H9 (cell line): ENCODE measurements at regions not wholly inside any gene's neighbourhood (a gene's known extent, or its start where the extent isn't known, plus 50 kb on each side); places are given as distances from the start of the nearest gene placed in this dataset.
A peak's percentile ranks its signal among the peaks of the same experiment; 100 is the strongest.

ENCODE experiments used
- DNase-seq: peaks from one replicate; pipeline ENCODE4 v3.0.0-alpha.2; 2017
- H2AFZ ChIP-seq: one replicate; pipeline ENCODE4 v1.6.1; 2013; ENCODE audit warnings: mild to moderate bottlenecking, low read length, control low read depth, moderate library complexity
- H2AK5ac ChIP-seq: 2 replicates; pipeline ENCODE4 v1.6.1; 2013; ENCODE audit warnings: low read length, control low read depth, mixed read lengths; ENCODE audit not compliant: insufficient read length
- H2BK120ac ChIP-seq: one replicate; pipeline ENCODE4 v1.6.1; 2013; ENCODE audit warnings: low read depth, mild to moderate bottlenecking, low read length, control low read depth, inconsistent platforms; ENCODE audit not compliant: poor library complexity, severe bottlenecking
- H2BK12ac ChIP-seq: 2 replicates; pipeline ENCODE4 v1.6.1; 2013; ENCODE audit warnings: low read length, control low read depth, mixed read lengths, low read depth; ENCODE audit not compliant: insufficient read length
- H2BK15ac ChIP-seq: 2 replicates; pipeline ENCODE4 v1.6.1; 2013; ENCODE audit warnings: low read depth, low read length, control low read depth
- H2BK20ac ChIP-seq: one replicate; pipeline ENCODE4 v1.6.1; 2013; ENCODE audit warnings: low read depth, mild to moderate bottlenecking, low read length, control low read depth, inconsistent platforms; ENCODE audit not compliant: poor library complexity, severe bottlenecking
- H2BK5ac ChIP-seq: 2 replicates; pipeline ENCODE4 v1.6.1; 2013; ENCODE audit warnings: low read length, control low read depth, mixed read lengths; ENCODE audit not compliant: insufficient read length
- H3K14ac ChIP-seq: 2 replicates; pipeline ENCODE4 v1.6.1; 2013; ENCODE audit warnings: low read length, control low read depth; ENCODE audit not compliant: insufficient read depth
- H3K18ac ChIP-seq: 2 replicates; pipeline ENCODE4 v1.6.1; 2013; ENCODE audit warnings: low read depth, mild to moderate bottlenecking, mixed read lengths, low read length, control low read depth; ENCODE audit not compliant: insufficient read length
- H3K23ac ChIP-seq: 2 replicates; pipeline ENCODE4 v1.6.1; 2013; ENCODE audit warnings: low read length, control low read depth, mixed read lengths, low read depth; ENCODE audit not compliant: insufficient read length
- H3K23me2 ChIP-seq: 2 replicates; pipeline ENCODE4 v1.6.1; 2013; ENCODE audit warnings: low read depth, mild to moderate bottlenecking, mixed read lengths, low read length, control low read depth; ENCODE audit not compliant: insufficient read length, poor library complexity, severe bottlenecking
- H3K27ac ChIP-seq: 2 replicates; pipeline ENCODE4 v1.5.1; 2013; ENCODE audit warnings: low read length, control low read depth, mixed read lengths, low read depth; ENCODE audit not compliant: insufficient read length
- H3K27me3 ChIP-seq: 2 replicates; pipeline ENCODE4 v1.6.1; 2013; ENCODE audit warnings: low read length, control low read depth, inconsistent platforms; ENCODE audit not compliant: insufficient read depth
- H3K4ac ChIP-seq: 2 replicates; pipeline ENCODE4 v1.6.1; 2013; ENCODE audit warnings: low read depth, mild to moderate bottlenecking, control low read depth, inconsistent platforms, low read length, moderate library complexity
- H3K4me1 ChIP-seq: 2 replicates; pipeline ENCODE4 v1.6.1; 2013; ENCODE audit warnings: low read length, control low read depth, inconsistent platforms; ENCODE audit not compliant: insufficient read depth
- H3K4me2 ChIP-seq: 2 replicates; pipeline ENCODE4 v1.6.1; 2013; ENCODE audit warnings: low read length, control low read depth, mixed read lengths; ENCODE audit not compliant: insufficient read length, insufficient read depth
- H3K56ac ChIP-seq: 2 replicates; pipeline ENCODE4 v1.6.1; 2013; ENCODE audit warnings: low read depth, mild to moderate bottlenecking, mixed read lengths, low read length, control low read depth; ENCODE audit not compliant: insufficient read length
- H3K79me1 ChIP-seq: 2 replicates; pipeline ENCODE4 v1.6.1; 2013; ENCODE audit warnings: low read depth, mild to moderate bottlenecking, moderate library complexity, low read length, control low read depth, inconsistent platforms; ENCODE audit not compliant: insufficient read depth, poor library complexity, severe bottlenecking
- H3K79me2 ChIP-seq: 2 replicates; pipeline ENCODE4 v1.6.1; 2013; ENCODE audit warnings: low read length, control low read depth, inconsistent platforms; ENCODE audit not compliant: insufficient read depth
- H3K9ac ChIP-seq: 2 replicates; pipeline ENCODE4 v1.6.1; 2013; ENCODE audit warnings: low read length, control low read depth, mixed read lengths; ENCODE audit not compliant: insufficient read length; ENCODE audit errors: extremely low read depth
- H3K9me3 ChIP-seq: one replicate; pipeline ENCODE4 v1.6.1; 2013; ENCODE audit warnings: low read depth, low read length, inconsistent platforms; ENCODE audit not compliant: control insufficient read depth
- H3T11ph ChIP-seq: one replicate; pipeline ENCODE4 v1.6.1; 2013; ENCODE audit warnings: mild to moderate bottlenecking, low read length, control low read depth, inconsistent platforms
- H4K20me1 ChIP-seq: one replicate; pipeline ENCODE4 v1.6.1; 2013; ENCODE audit not compliant: control insufficient read depth, insufficient read length, insufficient read depth
- H4K5ac ChIP-seq: 2 replicates; pipeline ENCODE4 v1.6.1; 2013; ENCODE audit warnings: low read depth, mild to moderate bottlenecking, mixed read lengths, low read length, control low read depth; ENCODE audit not compliant: insufficient read length
- H4K8ac ChIP-seq: replicated peaks from 2 replicates; pipeline ENCODE4 v1.6.1; 2013; ENCODE audit warnings: low read length, control low read depth, mixed read lengths, low read depth; ENCODE audit not compliant: insufficient read length
- H4K91ac ChIP-seq: 2 replicates; pipeline ENCODE4 v1.6.1; 2013; ENCODE audit warnings: low read depth, mild to moderate bottlenecking, moderate library complexity, mixed read lengths, low read length, control low read depth; ENCODE audit not compliant: insufficient read length
- H3K27ac Mint-ChIP-seq, 3 experiments: 2 replicates in 2 of 3; 3 replicates in 1 of 3; pipeline ENCODE4 v1.8.0; 2020 to 2021; ENCODE audit warnings: mixed read lengths in 3 of 3, mild to moderate bottlenecking in 1 of 3, moderate library complexity in 1 of 3
- H3K27me3 Mint-ChIP-seq: 2 replicates; pipeline ENCODE4 v1.8.0; 2021; ENCODE audit warnings: low read depth, mild to moderate bottlenecking, moderate library complexity, mixed read lengths
- H3K36me3 Mint-ChIP-seq, 3 experiments: 2 replicates in 2 of 3; 3 replicates in 1 of 3; pipeline ENCODE4 v1.8.0; 2020 to 2021; ENCODE audit warnings: low read depth in 3 of 3, mixed read lengths in 3 of 3; ENCODE audit not compliant: insufficient read depth in 1 of 3
- H3K4me1 Mint-ChIP-seq, 2 experiments: 2 replicates each; pipeline ENCODE4 v1.8.0; 2020; ENCODE audit warnings: mixed read lengths in 2 of 2
- H3K4me3 Mint-ChIP-seq, 2 experiments: 2 replicates in 1 of 2; 3 replicates in 1 of 2; pipeline ENCODE4 v1.8.0; 2020 to 2021; ENCODE audit warnings: mild to moderate bottlenecking in 2 of 2, mixed read lengths in 2 of 2, moderate library complexity in 1 of 2
- H3K9me3 Mint-ChIP-seq, 2 experiments: 2 replicates in 1 of 2; 3 replicates in 1 of 2; pipeline ENCODE4 v1.8.0; 2020; ENCODE audit warnings: mild to moderate bottlenecking in 2 of 2, mixed read lengths in 2 of 2, moderate library complexity in 1 of 2
- CTCF ChIP-seq: fragments of 200-600 bp; sonication (generic); conservative IDR thresholded peaks from 3 replicates; pipeline ENCODE4 v1.8.0; 2021; ENCODE audit warnings: antibody characterized with exemption, mild to moderate bottlenecking
- WGBS: extraction: QIAGEN DNeasy Blood & Tissue Kit; methylation state at CpG from one replicate; pipeline ENCODE4 v1.1.7; 2013; ENCODE audit warnings: missing lambda C conversion rate, low lambda C conversion rate, mixed read lengths; ENCODE audit not compliant: insufficient read length; ENCODE audit errors: extremely low coverage; 5-methylcytosine and 5-hydroxymethylcytosine counted together

DNA sequence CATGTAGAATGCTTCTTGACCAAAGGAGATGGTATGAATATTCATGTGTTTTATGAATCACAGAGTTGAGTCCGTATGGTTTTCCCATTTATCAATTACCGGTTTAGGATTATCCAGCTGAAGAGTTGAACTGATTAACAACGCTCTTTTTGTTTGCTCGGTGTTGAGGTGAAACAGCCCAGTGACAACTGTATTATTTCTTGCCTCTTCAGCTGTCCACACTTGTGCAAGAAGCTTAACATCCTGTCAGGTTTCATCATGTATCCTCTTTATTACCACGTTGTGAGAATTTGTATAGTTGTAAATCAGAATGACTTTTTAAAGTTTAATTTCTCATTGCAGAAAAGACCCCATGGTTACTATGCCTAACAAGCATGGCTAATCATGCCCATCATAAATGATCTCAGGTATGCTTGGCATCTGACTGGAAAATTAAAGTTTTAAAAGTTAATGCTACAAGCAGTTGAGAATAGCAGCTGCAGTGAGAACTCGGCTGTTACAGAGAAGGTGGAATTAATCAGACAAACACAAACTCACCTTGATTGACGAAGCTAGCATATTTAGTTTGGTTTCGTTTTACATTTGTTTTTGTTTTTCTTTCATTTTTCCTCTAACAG, 563.2 kb upstream of the ADGRL2 start:
- H2BK20ac ChIP-seq: no peak overlapping the region
- H3K27ac ChIP-seq: peak overlapping the region; percentile 73
- peaks cover 46 to 63% of the 10 kb centered on the region in 2 experiments for H3K4me1 Mint-ChIP-seq
- H4K8ac ChIP-seq: no peak overlapping the region
- H2BK120ac ChIP-seq: no peak overlapping the region
- no peak overlapping the region for H3T11ph ChIP-seq
- H2AFZ ChIP-seq: no peak overlapping the region
- H3K9me3 ChIP-seq: no peaks in the 10 kb centered on the region
- peak overlapping the region; percentile 87 to 98 (median 94) for H3K27ac Mint-ChIP-seq
- H3K79me2 ChIP-seq: no peaks in the 10 kb centered on the region
- no peak overlapping the region for H3K4ac ChIP-seq
- no peaks in the 10 kb centered on the region for H3K79me1 ChIP-seq
- no peak overlapping the region for H3K14ac ChIP-seq
- no peaks in the 10 kb centered on the region for H3K23me2 ChIP-seq
- no peaks in the 10 kb centered on the region for H3K27me3 Mint-ChIP-seq
- H3K9ac ChIP-seq: peak overlapping the region; percentile 25
- no peaks in the 10 kb centered on the region for H3K36me3 Mint-ChIP-seq
- no peaks in the 10 kb centered on the region for H4K20me1 ChIP-seq
- no peak overlapping the region for H3K18ac ChIP-seq
- no peak overlapping the region for H2BK5ac ChIP-seq
- no peak overlapping the region for H4K91ac ChIP-seq
- WGBS: no CpG with 5 or more reads among the region's 8 CpGs
- DNase-seq: no peak
- no peak overlapping the region for H2BK12ac ChIP-seq
- no peaks in the 10 kb centered on the region for H3K27me3 ChIP-seq
- H3K23ac ChIP-seq: no peak overlapping the region
- H2BK15ac ChIP-seq: no peak overlapping the region
- H3K9me3 Mint-ChIP-seq: no peaks in the 10 kb centered on the region
- H3K4me3 Mint-ChIP-seq: peak overlapping the region; percentile 42 to 65; a peak in 4 of 5 replicates
- H4K5ac ChIP-seq: no peak overlapping the region
- no peak for TF ChIP-seq CTCF
- peak overlapping the region; percentile 75 for H3K4me2 ChIP-seq
- no peak overlapping the region for H2AK5ac ChIP-seq
- no peak overlapping the region for H3K56ac ChIP-seq
- H3K4me1 ChIP-seq: peaks cover 14% of the 10 kb centered on the region; the same call in 1 of the 2 replicates
